ENCODE measurements at regions not wholly inside any gene's neighbourhood (a gene's known extent, or its start where the extent isn't known, plus 50 kb on each side); places are given as distances from the start of the nearest gene placed in this dataset.
A peak's percentile ranks its signal among the peaks of the same experiment; 100 is the strongest.

DNA sequence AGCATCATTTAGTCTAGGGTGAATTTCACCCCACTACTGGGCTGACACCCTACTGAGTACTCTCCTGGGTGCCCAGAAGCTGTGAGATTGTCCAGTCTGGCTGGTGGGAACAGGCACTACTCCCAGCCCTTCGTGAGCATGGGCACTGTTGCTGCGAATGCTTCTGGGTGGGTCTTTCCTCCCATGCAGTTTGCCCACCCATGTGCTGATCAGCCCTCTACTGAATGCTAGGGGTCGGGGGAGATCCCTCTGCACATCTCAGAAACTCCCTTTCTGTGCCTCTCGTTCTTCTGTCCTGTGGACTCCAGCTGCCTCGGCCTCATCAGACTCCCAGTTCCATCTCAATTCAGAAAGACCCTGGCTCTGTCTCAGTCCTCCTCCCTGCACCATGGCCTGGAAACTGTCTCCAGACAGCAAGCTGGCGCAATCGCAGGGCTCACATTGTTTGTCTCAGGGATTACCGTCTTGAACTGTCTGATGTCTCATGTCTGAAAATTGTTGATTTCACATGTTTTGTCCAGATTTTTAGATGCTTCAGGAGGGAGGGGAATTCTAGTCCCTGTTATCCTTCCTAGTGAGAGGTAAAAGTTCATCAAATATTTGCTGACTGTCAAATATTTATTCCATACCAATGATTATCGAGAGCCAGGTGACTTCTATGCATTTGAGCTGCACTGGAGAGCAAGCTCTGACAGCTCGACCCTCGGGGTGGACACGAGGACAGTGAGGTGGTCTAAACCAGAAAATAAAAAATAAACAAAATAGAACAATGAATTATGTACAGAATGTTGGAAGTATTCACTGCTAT lies 316.6 kb upstream of the RTL1 start:
- no peak for FAIRE-seq

DNA sequence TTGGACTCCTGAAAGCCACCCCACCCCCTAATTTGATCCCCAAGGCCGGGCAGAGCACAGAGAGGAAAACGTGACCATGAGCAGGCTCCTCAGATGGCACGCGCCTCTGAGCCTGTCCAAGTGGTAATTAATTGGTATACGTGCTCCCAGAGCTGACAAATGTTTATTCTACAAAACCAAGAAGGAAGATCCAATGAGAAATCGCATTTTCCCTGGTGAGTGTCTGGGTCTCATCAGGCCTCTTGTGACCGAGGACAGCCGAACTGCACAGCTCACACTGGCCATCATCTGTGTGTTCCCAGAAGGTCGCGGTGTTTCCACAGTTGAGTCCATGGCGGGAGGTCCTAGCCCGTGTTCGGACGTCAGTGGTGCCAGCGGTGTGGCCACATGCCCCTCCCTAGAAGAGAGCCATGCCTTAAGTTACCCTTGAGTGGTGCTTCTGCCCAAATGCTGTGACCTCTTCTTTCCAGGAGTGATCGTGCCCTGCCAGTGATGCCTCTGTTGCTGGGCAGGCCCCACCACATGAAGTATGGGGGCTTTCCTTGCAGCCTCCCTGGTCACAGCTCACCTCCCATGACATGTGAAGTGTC lies 317.5 kb upstream of the RTL1 start:
- no peak for FAIRE-seq

DNA sequence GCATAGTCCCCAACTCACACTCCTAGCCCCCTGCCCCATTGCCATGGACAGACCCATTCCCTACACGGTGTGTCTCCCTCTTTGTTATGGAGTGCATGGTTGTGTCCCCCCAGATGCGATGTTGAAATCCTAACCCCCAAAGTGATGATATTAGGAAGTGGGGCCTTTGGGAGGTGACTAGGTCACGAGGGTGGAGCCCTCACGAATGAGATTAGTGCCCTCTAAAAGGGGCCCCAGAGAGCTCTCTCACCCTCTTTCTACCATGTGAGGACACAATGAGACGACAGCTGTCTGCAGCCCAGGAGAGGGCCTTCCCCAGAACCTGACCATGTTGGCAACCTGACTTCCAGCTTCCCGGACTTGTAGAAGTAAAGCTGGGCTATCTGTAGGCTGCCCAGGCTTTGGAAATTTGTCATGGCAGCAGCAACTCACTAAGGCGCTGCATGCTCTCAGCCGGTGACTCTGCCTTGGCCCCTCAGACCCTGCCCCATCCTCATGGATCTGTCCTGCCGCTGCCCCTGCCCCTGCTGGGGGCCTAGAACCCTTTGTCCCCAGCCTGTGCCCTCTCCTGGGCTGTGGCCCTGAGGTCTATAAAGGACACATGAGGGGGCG lies 318.1 kb upstream of the RTL1 start:
- FAIRE-seq: no peak

DNA sequence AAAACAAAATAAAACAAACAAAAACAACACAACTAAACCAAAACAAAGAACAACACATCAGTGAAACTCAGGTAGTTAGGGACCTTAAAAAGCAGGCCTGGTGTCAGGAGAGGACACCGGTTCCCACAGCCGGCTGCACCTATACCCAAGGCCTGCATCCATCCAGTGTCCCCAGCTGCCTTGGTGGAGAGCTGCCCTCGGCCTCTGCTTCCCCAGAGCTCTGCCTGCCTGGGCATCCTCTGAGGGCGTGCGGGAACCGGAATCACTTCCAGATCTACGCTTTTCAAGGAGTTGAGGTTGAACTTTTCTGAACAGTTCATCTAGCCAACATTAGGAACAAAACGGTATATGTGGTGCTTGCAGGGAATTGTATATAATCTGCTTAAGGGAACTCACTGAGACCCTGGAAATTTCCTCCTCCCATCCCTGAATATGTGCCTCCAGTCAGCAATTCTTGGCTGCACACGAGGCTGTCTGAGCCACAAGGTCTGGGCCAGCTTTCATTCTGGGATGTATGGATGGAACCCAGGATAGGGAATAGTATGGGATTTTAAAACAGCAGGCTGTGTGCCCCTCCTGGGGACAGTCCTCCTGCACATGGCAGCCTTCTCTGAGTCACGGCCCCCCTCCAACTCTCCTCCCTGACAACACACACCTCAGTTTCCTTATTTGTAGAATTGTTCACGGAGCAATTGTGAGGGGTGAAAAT lies 319.0 kb upstream of the RTL1 start:
- FAIRE-seq: peak; percentile 85

DNA sequence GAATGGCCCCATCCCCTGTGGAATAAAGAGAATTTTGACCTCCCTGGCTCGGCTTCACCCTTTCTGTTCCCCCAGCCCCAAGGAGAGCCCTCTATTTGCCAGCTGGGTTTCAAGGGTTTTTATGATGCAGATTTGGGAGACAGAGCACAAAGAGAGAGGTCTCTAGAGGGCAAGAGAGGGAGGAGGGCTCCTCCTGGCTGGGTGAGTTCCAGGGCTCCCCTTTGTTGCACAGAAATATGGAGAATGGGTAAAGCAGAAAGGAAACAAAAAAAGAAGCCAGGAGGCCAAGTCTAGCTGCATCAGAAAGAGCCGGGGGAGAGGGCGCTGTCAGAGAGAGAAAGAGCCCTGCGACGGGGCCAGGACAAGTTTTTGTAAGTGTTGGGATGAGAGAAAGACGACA lies 319.6 kb upstream of the RTL1 start:
- no peak for FAIRE-seq

DNA sequence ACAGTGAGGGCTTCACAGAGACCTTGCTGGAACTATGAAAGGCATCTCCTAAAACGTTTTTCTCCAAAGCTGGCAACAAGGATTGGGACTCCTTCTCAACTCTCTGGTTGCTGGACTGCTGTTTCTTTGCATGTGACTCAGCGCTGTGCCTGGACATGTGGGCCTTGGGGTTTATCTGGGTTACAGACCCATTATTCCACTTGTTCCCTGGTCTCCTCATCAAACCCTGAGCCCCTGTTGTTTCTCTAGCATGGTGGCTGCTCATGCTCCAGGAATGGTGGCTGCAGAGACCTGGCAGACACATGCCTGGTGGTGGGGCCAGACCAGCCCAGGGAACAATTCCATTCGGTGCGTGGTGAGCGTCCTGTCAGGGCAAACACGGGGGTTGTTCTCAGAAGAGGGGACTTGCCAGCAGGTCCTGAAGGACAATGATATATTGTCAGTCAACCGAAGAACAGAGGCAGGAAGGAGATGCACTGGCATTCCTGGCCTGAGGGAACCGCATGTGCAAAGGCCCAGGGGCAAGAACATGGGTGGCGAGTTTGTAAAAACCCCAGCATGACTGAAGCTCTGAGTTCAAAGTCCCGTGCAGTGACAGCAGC lies 320.1 kb upstream of the RTL1 start:
- FAIRE-seq: no peak

DNA sequence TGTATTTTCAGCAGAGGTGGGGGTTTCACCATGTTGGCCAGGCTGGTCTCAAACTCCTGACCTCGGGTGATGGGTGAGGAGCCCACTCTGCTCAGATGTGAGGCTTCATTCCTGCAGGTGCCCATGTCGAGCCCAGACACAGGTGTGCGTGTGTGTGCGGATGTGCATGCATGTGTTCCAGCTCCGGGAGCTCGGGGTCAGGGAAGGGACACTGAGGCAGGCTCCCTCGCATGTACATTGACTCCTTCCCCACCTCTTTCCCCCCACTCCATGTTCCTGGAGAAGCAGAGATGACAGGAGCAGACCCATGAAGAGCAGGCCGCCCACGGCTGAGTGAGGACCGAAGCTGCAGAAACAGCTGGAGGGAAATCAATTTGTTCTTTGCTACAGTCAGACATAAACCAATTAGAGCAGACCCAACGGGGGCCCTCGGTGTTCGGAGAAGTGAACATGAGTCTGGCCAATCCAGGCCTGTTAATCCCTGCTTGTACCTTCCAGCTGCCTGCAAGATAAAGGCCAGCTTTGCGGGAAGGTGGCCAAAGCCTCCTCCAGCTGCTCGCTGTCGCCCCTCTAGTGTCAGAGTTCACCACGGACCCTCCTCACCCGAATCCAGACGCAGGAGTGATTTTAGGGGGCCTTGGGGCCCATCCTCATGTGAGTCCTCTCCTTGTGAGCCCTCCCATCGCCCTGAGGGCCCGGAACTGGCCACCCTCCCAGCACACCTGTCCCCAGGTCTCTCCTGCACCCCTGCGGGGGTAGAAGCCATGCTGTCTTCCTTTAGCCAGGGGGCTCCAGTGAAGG lies 321.0 kb upstream of the RTL1 start:
- no peak for FAIRE-seq

DNA sequence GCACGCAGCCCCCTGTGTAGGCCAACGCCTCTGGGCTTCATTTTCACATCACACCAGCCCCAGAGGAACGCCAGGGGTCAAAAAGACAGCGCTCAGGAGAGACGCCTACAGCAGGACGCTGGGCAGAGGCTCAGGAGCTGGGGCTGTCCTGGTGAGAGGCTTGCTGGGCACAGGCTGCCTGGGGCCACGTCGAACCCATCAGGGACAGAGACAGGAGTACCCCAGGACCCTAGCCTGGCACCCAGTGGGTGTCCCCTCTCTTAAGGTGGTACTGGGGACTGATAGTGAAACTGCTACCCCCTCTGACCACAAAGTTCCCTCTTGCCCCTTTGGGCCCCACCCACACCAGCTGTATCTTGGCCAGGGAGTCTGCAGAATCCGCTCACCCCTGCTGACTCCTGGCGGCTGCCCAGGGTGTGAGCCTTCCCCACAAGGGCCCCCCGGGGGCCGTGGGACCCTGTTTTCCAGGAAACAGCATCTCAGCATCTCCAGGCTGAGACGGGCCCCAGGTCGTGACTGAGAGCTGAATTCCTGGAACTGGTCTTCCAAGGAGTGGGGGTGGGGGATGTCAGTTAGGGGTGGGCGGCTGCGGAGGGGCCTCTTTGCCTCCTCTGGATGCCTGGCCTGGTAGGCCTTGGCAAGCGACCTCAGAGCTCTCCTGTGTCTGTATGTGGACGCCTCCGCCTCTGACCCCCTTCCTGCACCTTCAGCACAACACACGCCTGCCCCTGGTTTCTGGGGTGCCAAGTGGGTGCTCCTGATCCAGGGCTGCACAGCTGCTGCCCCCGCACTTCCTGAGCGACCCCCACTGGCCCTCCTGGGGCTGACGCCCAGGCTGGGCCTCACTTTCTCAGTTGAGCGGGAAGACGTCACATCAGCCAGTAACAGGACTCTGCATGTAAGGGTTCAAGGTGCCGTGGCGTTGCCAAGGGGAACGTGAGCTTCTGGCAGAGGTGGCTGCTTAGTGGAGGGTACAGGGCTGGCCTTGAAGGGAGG lies 321.9 kb upstream of the RTL1 start:
- FAIRE-seq: no peak

DNA sequence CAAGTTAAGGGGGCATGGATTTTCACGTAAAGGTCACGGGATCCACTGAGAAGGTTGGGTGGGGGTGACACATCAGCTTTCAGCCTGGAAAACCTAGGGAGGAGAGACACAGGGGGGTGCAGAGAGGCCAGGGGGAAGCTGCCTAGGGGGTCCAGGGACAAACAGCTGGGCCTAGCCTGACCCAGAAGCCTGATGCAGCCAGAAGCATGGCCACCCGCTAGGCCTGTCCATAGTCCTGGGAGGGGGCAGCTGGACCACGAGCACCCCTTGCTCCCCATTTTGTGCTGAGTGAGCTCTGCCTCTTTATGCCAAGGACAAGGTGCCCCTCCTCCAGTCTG lies 322.7 kb upstream of the RTL1 start:
- FAIRE-seq: no peak

DNA sequence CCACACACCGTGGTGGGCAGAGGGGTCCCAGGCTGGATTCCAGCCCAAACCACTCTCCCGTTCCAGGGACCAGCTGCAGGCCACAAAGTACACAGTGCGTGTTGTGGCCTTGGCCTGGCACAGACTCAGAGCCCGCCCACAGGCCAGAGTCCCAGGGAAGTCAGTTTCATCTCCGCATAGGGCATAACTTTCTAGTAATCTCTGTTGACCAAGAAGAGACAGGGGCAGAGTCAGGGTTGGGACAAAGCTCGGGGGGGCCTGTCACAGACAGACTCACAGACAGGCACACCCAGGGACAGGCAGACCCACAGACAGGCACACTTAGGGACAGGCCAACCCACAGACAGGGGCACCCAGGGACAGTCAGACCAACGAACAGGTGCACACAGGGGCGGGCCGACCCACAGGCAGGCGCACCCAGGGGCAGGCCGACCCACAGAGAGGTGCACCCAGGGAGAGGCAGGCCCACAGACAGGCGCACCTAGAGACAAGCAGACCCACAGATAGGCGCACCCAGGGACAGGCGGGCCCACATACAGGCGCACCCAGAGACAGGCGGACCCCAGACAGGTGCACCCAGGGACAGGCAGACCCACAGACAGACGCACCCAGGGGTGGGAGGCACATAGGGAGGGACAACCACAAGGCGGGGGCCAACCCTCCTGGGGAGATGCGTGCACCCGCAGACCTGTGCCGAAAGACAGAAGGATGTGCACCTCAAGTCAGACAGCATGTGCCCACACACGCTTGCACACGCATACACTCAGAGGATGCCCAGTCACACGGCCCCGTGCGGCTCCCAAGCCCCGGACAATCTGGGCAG lies 323.3 kb upstream of the RTL1 start:
- FAIRE-seq: no peak

DNA sequence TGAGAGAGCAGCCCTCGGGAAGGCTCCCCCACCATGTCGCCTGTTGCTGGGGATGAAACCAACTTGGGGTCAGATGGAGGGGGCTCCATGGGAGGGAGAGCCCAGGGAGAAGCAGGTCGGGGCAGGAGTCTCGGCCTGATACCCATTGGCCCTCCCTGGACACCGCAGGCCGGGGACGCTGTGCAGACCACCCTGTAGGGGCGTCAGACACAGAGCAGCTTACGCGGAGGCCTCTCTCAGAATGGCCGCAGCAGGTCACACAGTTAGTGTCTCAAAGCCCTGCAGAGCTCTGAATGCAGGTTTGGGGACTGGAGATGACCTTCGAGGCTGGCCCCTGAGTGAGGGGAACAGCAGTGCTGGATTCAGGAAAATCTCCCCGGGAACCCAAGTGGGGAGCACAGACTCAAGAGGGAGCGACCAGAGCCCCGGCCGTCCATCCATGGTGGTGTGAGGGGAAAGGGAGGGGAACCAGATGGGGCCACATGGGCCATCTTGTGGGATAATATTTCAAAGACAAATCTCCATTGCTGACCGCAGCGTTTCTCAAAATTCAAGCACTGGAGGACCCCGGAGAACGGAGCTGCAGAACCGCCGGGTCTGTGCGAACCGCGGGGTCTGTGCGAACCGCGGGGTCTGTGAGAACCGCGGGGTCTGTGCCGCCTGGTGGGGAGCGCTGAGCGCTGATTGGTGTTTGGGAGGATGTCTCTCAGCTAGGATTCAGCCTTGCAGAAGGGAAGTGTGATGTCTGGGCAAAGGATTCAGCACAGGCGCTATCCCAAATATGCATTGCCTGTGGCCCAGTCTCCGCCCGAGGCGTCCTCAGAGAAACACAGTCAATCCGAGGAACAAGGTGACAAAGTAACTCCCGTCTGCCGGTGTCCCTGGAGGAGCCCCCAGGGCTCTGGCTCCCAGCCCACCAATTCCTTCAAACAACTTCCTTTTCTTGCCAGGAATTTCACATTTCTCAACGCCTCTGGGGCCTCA lies 324.4 kb upstream of the RTL1 start:
- FAIRE-seq: no peak

DNA sequence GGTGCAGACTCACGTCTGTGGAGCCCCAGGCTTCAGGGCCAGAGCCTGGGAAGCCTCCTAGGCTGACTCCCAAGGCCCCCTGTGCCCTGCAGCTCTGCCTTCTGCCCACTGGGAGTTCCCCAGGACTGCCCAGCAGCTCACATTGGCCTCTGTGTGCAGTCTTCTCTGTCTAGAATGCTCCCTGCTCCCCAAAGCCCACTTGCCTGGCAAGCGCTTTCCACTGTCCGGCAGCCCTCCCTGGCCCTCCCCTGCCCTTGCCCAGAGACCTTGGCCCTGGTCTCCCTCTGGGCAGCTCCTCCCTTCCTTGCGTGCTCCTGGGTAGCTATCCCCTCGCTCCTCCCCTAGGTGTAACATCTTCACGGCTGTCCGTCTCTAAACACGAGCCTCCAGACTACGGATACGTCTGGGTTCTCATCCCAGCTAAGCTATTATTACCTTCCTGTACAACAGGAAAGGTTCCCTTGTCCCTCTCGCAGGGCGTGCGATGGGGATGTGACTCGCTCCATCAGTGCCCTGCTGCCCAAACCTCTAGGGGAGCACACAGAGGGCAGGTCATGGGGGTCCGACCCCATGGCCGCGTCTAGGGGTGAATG lies 325.5 kb upstream of the RTL1 start:
- FAIRE-seq: no peak

DNA sequence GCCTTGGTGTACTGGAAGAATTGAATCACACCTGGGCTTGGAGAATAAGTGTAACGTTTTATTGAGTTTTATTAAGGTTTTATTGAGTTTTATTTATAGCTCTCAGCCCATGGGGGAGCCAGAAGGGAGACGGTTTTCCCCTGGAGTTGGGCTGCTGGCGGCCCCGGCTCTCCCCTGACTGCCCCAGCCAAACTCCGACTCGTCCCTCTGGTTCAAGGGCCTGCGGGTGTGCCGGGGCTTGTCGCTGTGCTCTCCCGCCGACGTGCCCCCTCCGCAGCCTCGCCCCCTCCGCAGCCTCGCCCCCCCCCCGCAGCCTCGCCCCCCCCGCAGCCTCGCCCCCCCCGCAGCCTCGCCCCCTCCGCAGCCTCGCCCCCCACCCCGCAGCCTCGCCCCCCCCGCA lies 326.1 kb upstream of the RTL1 start:
- no peak for FAIRE-seq

DNA sequence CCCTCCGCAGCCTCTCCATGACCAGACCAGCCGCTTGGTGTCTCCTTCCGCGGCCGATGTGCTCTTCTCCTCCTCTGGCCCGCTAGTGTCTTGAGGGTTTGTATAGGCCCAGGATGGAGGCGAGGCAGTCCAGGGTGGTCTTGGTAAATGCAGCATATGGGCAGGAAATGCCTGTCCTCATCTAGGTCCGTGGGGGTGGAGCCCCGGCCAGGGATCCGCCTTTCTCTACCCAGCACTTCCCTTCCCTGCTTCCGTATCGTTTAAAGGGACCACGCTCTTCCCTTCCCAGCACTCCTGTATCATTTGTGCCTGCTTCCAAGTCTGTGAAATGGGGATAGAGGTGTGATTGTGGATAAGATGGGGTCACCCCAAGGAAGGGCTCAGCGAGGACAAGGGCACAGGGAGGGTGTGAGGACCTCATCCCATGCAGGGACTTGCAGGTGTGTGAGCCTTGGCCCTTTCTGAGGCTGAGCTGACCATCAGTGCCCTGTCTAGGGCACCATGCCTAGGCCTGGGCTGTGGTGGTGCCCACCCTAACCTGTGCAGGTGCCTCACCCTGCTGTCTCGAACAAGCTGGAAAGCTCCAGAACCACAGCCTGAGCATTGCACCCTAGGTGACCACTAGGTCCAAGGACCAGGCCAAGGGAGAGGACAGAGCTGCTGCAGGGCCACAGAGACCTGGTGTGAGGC lies 326.8 kb upstream of the RTL1 start:
- FAIRE-seq: no peak

DNA sequence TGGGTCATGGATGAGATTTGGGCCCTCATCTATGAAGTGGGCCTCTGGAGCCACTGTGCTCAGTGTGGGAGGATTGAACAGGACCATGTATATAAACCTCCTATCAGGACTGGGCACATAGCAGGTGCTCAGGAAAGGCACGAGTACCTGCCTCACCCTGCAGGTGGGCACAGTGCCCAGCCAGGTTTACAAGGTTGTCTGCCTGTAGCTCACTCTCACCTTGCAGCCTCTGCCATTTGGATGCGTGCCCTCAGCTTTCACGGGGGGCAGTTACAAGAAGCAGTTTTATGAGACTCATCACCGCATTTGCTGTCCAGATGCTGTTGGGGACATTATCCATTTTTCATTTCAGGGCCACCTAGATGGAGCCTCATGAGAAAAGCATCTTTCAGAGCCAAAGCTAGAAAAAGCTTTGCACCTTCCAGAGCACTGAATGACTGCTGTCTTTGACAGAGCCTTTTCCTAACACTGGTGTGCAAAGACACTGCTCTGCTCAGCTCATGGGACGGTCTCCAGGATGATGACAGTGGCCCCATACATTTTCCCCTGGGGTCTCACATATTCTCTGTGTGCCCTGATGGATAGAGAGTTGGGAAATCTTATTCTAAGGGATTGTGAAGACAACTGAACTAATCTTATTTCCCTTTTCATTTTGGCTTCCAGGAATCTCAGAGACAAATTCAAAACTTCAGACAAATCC lies 327.5 kb upstream of the RTL1 start:
- no peak for FAIRE-seq

DNA sequence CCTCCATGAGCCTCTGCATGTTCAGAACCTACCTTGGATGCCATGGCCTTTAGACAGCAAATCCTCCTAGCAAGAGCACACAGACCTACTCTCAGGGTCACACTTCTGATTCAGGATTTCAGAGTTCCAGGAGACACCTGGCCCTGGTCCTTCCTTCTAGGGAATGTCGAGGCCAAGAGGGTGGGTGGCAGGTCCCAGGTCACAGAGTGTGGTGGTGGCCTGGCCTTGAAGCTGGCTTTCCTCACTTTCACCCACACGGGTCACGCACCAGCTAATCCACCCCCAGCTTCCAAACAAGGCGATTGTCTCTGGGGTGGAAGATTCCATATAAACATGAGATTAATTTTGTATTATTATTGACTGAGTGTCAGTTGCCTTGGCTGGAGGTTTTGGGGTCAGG lies 328.3 kb upstream of the RTL1 start:
- FAIRE-seq: no peak

DNA sequence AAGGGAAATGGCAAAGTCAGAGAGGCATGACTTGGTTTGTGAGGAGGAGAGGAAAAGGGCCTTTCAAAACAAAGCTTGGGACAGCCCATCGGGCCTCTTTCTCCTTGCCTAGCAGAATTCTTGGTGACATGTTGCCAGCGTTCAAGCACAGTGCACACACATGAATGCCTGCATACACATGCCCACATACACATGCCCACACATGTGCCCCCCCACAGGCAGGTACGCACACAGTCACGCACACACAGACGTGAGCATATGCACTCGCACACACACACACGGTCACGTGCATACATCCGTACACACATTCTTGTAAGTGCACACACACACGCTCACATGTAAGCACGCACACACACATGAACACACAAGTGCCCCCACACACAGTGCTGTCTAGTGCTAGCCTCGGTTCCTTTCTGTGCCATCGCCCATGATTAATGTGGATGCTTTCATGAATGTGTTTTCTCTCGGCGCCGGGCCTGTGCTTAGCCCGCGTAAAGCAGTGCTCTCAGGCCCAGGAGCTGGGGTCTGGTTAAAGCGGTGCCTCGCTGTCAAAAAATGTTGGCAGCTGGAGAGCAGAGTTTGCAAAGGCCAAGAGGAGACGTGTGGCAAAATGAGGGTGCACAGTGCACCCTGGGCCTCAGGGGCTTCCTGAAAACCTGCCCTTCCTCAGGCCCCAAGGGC lies 328.8 kb upstream of the DIO3 start:
- FAIRE-seq: no peak
